GM21447 (cell line): ENCODE measurements at regions not wholly inside any gene's neighbourhood (a gene's known extent, or its start where the extent isn't known, plus 50 kb on each side); places are given as distances from the start of the nearest gene placed in this dataset.
"Not testable (repeated sequence)": the region's sequence is repeated elsewhere in the genome, so short reads cannot be mapped to it uniquely, and the experiment has no call there.

Experiments used
- ATAC-seq: cut with Tn5 transposase; IDR thresholded peaks from one replicate; pipeline ENCODE4 v1.9.1; 2021; ENCODE audit not compliant: unreplicated experiment

DNA sequence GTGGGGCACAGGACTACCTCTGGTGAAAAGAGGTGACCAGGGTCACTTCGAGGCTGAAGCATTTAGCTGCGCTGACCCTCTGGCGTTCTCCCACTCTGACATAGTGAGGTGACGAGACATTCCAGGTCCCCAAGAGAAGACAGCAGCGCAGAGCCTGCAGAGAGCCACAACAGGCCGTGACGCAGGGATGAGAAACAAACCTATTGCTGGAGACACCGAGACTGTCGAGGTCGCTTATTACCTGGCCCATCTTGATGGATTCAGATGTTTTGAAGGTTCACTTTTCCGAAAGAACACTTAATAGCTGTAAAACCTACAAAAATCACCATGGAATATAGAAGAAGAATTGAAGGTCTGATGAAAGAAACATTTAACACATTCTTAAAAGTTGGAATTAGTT lies 466.3 kb downstream of the NR2F2 start:
- no peak for ATAC-seq

DNA sequence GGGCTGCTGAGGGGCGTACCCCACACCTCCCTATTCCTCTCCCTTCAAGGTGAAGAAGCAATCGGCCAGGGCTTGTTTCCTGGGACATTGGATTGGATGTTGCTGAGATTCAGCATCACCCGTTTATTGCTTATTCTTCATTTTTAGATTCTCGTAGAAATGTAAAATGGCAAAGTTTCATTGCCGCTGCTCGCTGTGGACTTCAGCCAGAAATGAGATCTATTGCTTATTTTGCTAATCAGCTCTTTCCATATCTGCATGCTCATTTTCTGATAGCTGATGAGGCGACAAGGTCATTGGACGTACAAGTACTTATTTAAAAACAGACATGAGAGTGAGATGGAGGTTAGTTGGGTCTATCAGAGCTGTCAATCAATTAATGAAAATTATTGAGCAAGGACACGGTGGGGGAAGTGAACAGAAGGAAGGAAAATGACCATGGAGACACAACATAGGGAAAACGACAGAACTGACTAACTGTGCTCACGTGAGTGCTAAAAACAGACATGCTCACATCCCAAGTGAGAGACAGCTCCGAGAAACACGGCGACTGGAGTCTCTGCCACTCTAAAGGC lies 471.2 kb downstream of the NR2F2 start:
- no peak for ATAC-seq

DNA sequence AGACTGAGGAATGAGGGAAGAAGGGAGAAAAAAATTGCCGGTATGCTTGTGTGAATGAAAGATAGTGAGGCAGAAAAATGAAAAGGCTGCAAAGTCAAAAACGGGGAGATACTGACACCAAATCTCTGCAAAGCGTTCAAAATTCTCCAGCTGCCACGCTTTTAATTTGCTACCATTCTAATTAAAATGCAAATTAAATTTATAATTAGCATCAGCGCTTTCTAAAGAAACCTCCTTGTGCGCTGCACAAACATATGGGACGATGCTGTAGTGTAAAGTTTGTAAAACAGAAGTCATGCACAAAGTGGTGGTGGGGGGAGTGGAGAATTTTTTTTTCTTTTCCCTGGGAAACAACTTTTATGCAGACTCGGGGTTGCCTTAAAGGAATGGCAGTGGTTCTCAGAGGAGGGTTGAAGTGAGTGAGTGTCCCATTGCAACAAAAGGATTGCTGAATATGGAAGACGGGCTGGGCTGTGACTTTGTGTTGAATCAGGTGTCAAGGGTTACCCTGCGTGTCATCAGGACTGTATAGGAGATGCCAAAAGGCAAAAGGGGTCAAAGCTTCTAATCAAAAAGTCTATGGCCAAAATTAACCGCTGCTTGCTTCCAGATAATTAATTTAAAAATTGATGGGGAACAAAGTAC lies 472.2 kb downstream of the NR2F2 start:
- ATAC-seq, result no peak

DNA sequence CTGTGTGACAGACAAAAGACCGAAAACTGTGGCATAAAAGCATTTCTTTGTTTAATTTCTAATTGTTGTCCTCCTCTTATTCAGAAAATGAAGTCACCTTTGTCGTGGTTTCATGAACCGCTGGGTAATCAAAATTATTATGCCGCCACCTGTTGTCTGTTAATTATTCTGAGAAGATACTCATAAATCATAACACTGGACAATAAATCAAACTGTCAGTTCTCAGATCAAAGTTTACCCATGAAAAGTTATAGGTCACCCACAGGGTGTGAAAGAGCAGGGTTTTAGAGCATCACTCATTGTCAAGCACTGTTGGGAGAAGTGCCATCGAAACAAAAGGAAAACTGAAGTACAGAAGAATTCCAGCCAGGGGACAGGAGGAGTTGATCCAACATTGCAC lies 474.3 kb downstream of the NR2F2 start:
- no peak for ATAC-seq

DNA sequence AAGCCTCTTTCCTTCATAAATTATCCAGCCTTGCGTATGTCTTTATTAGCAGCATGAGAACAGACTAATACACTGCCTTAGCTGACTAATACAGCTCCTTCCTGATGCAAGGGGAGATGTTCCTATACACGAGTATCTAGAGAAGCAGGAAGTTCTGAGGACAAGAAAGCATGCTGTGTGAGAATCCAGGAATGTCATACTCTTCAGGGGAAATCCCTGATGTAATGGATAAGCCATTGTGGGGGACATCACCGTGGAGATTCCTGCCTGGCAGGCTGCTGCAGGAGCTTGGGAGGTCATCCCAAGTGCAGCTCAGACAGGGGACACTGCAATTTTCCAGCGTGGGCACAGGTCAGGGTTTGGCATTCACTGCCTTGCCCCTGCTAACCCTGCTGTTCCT lies 476.9 kb downstream of the NR2F2 start:
- ATAC-seq, result no peak

GRCh38 chr15:96817900-96818299 lies 487.4 kb downstream of the NR2F2 start:
- no peak for ATAC-seq

- no peak for ATAC-seq
Measured at GRCh38 chr15:96818861-96819260, 488.4 kb downstream of the NR2F2 start.

DNA sequence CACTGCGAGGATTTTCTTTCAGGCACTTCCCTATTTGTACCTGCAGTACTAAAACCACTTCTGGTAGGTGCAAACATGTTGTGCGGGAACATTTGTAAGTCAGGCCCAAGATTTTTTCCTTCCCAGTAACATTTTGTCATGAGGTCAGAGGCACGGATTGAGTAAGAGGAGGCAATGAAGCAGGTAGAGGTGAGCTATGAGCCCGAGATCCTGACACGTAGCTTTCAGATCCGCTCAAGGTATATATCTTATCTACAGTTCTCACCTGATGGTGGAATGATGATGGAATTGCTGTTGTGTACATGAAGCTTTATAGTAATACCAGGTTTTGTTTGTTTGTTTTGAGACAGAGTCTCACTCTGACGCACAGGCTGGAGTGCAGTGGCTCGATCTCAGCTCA lies 497.5 kb downstream of the NR2F2 start:
- ATAC-seq, result no peak

- ATAC-seq, result no peak
Measured at GRCh38 chr15:96837241-96837970, 506.9 kb downstream of the NR2F2 start.

- no peak for ATAC-seq
Measured at GRCh38 chr15:96838081-96838480, 507.6 kb downstream of the NR2F2 start.

GRCh38 chr15:96849271-96849900 lies 518.9 kb downstream of the NR2F2 start:
- no peak for ATAC-seq

- ATAC-seq, result no peak
Measured at GRCh38 chr15:96851613-96852012, 521.1 kb downstream of the NR2F2 start.

- no peak for ATAC-seq
Measured at GRCh38 chr15:96858694-96859093, 528.2 kb downstream of the NR2F2 start.

- ATAC-seq, result no peak
Measured at GRCh38 chr15:96860741-96861140, 530.2 kb downstream of the NR2F2 start.

GRCh38 chr15:96867992-96868391 lies 537.5 kb downstream of the NR2F2 start:
- ATAC-seq, result no peak

DNA sequence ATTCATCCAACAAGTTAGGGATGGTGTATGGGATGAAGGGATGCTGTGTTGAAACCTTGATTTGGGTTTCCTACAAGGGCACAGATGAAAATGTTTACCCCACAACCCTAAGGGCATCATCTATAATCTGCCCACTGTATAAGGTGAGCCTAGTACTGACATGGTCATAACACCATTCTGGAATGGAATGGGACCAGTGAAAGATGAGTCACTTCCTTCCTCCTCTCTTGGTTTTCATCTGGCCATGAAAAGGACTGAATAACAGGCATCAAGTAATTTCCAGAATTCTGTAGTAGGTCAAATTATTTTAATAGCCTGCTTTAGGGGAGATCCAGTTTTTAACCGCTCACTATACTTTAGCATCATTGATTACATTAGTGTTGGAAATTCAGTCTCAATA lies 538.6 kb downstream of the NR2F2 start:
- ATAC-seq, result no peak

GRCh38 chr15:96869790-96870189 lies 539.3 kb downstream of the NR2F2 start:
- ATAC-seq, result no peak

DNA sequence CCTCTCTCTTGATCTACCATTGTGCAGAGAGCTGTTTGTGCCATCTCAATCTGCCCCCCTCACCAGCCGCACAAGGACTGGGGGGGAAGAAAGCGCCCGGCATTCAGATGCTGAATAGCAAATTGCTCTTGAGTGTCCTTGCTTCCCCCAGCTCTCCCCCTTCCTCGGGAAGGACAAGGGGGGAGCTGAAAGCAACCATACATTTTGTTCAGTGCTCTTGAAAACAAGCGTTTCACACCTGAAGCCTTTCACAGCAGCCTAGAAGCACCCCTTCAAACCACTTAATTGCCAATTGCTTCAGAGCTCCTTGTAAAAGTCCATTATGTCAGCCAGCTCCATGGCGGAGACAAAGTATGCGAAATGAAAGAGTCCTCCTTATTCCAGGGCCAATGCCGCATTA lies 540.1 kb downstream of the NR2F2 start:
- no peak for ATAC-seq

- not testable (repeated sequence) for ATAC-seq
Measured at GRCh38 chr15:96877442-96877841, 546.9 kb downstream of the NR2F2 start.

DNA sequence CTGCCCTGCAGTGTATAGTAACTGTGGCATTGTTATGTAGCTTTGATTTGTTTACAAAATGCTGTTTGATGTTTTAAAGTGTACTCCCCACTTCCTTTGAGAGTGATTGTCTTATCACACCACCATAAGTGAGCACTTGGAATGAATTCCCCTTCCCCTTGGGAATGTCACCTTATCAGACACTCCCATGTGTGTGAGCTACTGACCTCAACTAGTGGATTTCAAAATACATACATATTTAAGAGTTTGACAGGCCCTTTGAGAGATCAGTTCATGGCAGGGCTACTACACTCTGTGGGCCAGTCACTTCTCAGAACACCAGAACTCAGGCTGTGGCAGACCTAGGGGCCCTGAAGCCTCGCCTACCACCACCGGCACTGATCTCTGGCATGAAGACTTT lies 547.6 kb downstream of the NR2F2 start:
- no peak for ATAC-seq

DNA sequence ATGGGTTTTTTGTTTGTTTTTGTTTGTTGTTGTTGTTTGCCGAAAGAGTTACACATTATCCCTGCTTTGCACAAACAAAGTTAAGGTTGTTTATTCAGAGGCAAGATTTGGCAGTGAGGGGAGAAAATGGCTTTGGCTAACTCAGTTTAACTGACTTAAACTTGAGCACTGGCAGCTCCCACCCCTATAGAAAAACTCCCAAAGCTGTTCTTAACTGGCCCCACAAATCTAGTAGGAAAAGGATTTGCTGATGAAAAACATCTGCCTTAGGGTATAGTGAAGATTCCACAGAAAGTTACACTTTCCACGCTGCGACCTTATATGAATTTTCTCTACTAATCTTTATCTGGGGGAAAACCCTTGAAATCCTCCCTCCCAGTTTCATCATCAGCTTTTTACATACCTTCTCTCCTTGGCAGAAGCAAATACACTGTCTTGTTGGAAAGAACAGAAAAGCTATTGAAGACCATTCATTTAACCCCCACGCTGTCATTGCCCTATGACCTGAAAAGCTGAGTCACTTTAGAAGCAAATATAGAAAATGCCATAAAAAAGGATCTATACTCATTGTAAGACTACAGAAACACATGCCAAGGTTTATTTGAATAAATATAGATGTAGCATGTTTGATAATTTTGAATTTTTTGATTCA lies 551.7 kb downstream of the NR2F2 start:
- ATAC-seq, result no peak

DNA sequence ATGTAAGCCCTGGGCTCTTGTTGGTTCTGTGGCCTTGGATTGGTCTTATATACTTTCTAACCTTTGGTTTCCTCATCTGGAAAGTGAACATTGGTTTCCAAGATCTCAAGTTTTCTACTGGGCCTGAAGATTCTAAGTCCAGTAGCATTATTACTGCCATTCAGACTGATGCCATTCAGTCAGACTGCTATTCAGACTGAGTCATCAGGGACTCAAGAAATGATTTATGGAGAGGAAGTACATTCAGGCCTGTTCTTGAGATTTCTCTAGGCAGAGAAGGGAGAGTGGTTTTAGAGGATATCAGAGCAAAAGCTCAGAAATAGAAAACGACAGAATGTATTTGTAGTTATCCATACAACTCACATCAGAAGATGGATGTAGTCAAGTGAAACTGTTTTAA lies 557.2 kb downstream of the NR2F2 start:
- no peak for ATAC-seq
